ENCODE measurements at regions not wholly inside any gene's neighbourhood (a gene's known extent, or its start where the extent isn't known, plus 50 kb on each side); places are given as distances from the start of the nearest gene placed in this dataset.

- TF ChIP-seq MNT (conservative IDR thresholded peaks at IDR 0.05) (0 out of 4 replicates have a peak, but pooled peaks of 1 of the 2 experiments have one; percentile 32), HIVEP1 (CRISPR knock-in tag; IDR thresholded peaks at IDR 0.05) (no peak), SRSF7 (optimal IDR thresholded peaks at IDR 0.05; ENCODE audit: low read depth, low read length) (no peak), ATF6 (CRISPR knock-in tag; IDR thresholded peaks at IDR 0.05) (no peak), RBM17 (IDR thresholded peaks at IDR 0.05; ENCODE audit: borderline replicate concordance, low read depth, low read length) (no peak), ZHX1 (conservative IDR thresholded peaks at IDR 0.05; ENCODE audit: low read length) (0 out of 2 replicates have a peak, but pooled peaks have one; percentile 62), ZNF57 (CRISPR knock-in tag; IDR thresholded peaks at IDR 0.05) (no peak), NFE2 (IDR thresholded peaks at IDR 0.05; ENCODE audit: low read depth) (0 out of 2 replicates have a peak, but pooled peaks have one; percentile 29), SAP30 (IDR thresholded peaks at IDR 0.05; ENCODE audit: borderline replicate concordance, insufficient read depth, low read depth, low read length, poor library complexity, severe bottlenecking) (no peak), HDAC3 (IDR thresholded peaks at IDR 0.05; ENCODE audit: borderline replicate concordance, partially characterized antibody) (no peak), MTA3 (IDR thresholded peaks at IDR 0.05; ENCODE audit: borderline replicate concordance) (0 out of 2 replicates have a peak, but pooled peaks have one; percentile 17), CCNT2 (IDR thresholded peaks at IDR 0.05; ENCODE audit: borderline replicate concordance, extremely low read depth, insufficient read length, low read depth, low read length) (no peak), ZNF79 (CRISPR knock-in tag; IDR thresholded peaks at IDR 0.05; ENCODE audit: low read depth) (no peak), RAD51 (IDR thresholded peaks at IDR 0.05; ENCODE audit: borderline replicate concordance, low read depth) (no peak), HSF4 (CRISPR knock-in tag; IDR thresholded peaks at IDR 0.05; ENCODE audit: borderline replicate concordance) (no peak), HOXB6 (CRISPR knock-in tag; IDR thresholded peaks at IDR 0.05; ENCODE audit: borderline replicate concordance) (no peak), RNF219 (CRISPR knock-in tag; IDR thresholded peaks at IDR 0.05) (no peak)
Measured at GRCh38 chr1:39091845-39092645, 65.9 kb downstream of the NDUFS5 start (continued).
